ENCODE measurements at regions not wholly inside any gene's neighbourhood (a gene's known extent, or its start where the extent isn't known, plus 50 kb on each side); places are given as distances from the start of the nearest gene placed in this dataset.

DNA sequence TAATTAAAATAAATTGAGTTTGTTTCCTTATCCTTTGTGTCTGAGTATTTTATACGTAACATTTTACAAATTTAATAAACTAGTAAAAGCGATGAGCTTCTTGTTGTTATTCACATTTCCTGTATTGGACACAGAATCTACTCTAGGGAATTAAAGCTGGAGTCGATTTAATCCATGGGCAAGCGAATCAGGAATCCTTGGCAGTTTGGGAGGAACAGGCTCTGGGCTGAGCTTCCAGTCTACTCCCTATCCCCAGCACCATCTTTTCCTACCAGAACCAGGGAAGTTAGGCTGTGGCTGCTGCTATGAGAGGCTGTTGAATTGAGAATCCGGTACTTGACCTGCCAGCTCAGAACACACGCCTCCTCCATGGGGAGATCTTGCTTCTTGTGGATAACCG, 437.3 kb upstream of the TPM1 start:
- H3K4me3 ChIP-seq (ENCODE audit: low read length in 2 of 2), result no peak overlapping the region
- H3K9me3 ChIP-seq (ENCODE audit: control insufficient read depth in 2 of 2, low read length in 2 of 2), result no peaks in the 10 kb centered on the region
- no peaks in the 10 kb centered on the region for H3K27me3 ChIP-seq (ENCODE audit: control insufficient read depth in 2 of 2, insufficient read depth in 2 of 2, low read length in 2 of 2)
- peaks cover 10 to 24% of the 10 kb centered on the region in 2 donors for H3K4me1 ChIP-seq (ENCODE audit: control insufficient read depth in 2 of 2, insufficient read depth in 2 of 2, low read length in 2 of 2)
- H3K27ac ChIP-seq (ENCODE audit: low read depth in 2 of 2, low read length in 2 of 2), result no peak overlapping the region
- H3K36me3 ChIP-seq (ENCODE audit: control insufficient read depth in 2 of 2, insufficient read depth in 2 of 2, low read length in 2 of 2), result no peaks in the 10 kb centered on the region
- no peak overlapping the region for H3K9ac ChIP-seq (ENCODE audit: low read depth in 1 of 2, low read length in 2 of 2)

DNA sequence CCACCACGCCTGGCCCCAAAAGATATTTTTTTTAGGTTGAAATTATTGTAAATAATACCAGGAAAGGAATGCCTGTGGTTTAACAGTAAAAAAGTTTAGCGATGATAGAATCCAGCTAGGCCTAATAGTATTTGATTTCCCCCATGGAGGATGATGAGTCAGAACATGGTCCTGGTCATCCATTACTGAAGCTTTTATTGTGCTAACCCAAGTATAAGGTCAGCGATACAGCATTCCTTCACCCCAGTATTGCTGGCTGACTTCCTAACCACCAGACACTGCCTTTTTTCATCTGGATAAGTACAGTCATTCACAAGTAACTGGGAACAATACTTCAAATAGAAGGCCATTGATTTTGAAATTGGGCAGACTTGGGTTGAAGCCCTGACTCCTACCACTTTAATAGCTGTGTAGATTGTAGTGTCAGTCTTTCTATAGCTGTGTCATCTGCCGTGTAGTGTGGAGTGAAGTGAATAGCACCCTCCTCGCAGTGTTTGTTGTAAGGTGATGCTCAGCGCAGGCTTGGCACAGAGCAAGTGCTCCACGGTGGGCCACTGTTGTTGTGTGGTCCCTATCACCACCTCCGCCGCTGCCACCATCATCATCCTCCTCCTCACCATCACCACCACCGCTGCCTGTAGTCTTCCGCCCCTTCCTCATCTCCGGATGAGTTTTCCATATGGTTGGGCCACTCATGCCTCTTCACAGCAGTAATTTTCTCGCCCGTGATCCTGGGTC, 436.0 kb upstream of the TPM1 start:
- no peak overlapping the region for H3K9ac ChIP-seq (ENCODE audit: low read depth in 1 of 2, low read length in 2 of 2)
- no peak overlapping the region for H3K4me3 ChIP-seq (ENCODE audit: low read length in 2 of 2)
- no peak overlapping the region for H3K27ac ChIP-seq (ENCODE audit: low read depth in 2 of 2, low read length in 2 of 2)
- H3K9me3 ChIP-seq (ENCODE audit: control insufficient read depth in 2 of 2, low read length in 2 of 2), result no peaks in the 10 kb centered on the region
- no peaks in the 10 kb centered on the region for H3K36me3 ChIP-seq (ENCODE audit: control insufficient read depth in 2 of 2, insufficient read depth in 2 of 2, low read length in 2 of 2)
- H3K4me1 ChIP-seq (ENCODE audit: control insufficient read depth in 2 of 2, insufficient read depth in 2 of 2, low read length in 2 of 2), result peaks cover 10 to 24% of the 10 kb centered on the region in 2 donors
- H3K27me3 ChIP-seq (ENCODE audit: control insufficient read depth in 2 of 2, insufficient read depth in 2 of 2, low read length in 2 of 2), result no peaks in the 10 kb centered on the region

GRCh38 chr15:62607114-62607462, 435.5 kb upstream of the TPM1 start:
- Histone ChIP-seq H3K9ac (ENCODE audit: low read depth in 1 of 2, low read length in 2 of 2) (no peak overlapping the region), H3K4me1 (ENCODE audit: control insufficient read depth in 2 of 2, insufficient read depth in 2 of 2, low read length in 2 of 2) (peaks cover 10 to 20% of the 10 kb centered on the region in 2 donors), H3K9me3 (ENCODE audit: control insufficient read depth in 2 of 2, low read length in 2 of 2) (no peaks in the 10 kb centered on the region), H3K27me3 (ENCODE audit: control insufficient read depth in 2 of 2, insufficient read depth in 2 of 2, low read length in 2 of 2) (no peaks in the 10 kb centered on the region), H3K27ac (ENCODE audit: low read depth in 2 of 2, low read length in 2 of 2) (no peak overlapping the region), H3K4me3 (ENCODE audit: low read length in 2 of 2) (no peak overlapping the region), H3K36me3 (ENCODE audit: control insufficient read depth in 2 of 2, insufficient read depth in 2 of 2, low read length in 2 of 2) (no peaks in the 10 kb centered on the region)

- Histone ChIP-seq H3K4me3 (ENCODE audit: low read length in 2 of 2) (no peak overlapping the region), H3K27ac (ENCODE audit: low read depth in 2 of 2, low read length in 2 of 2) (no peak overlapping the region), H3K27me3 (ENCODE audit: control insufficient read depth in 2 of 2, insufficient read depth in 2 of 2, low read length in 2 of 2) (no peaks in the 10 kb centered on the region), H3K36me3 (ENCODE audit: control insufficient read depth in 2 of 2, insufficient read depth in 2 of 2, low read length in 2 of 2) (no peaks in the 10 kb centered on the region), H3K4me1 (ENCODE audit: control insufficient read depth in 2 of 2, insufficient read depth in 2 of 2, low read length in 2 of 2) (peaks cover 8 to 15% of the 10 kb centered on the region in 2 donors), H3K9ac (ENCODE audit: low read depth in 1 of 2, low read length in 2 of 2) (no peak overlapping the region), H3K9me3 (ENCODE audit: control insufficient read depth in 2 of 2, low read length in 2 of 2) (no peaks in the 10 kb centered on the region)
Measured at GRCh38 chr15:62607643-62608042, 434.9 kb upstream of the TPM1 start.

GRCh38 chr15:62608369-62608768, 434.2 kb upstream of the TPM1 start:
- Histone ChIP-seq H3K36me3 (ENCODE audit: control insufficient read depth in 2 of 2, insufficient read depth in 2 of 2, low read length in 2 of 2) (no peaks in the 10 kb centered on the region), H3K27me3 (ENCODE audit: control insufficient read depth in 2 of 2, insufficient read depth in 2 of 2, low read length in 2 of 2) (no peaks in the 10 kb centered on the region), H3K4me3 (ENCODE audit: low read length in 2 of 2) (no peak overlapping the region), H3K4me1 (ENCODE audit: control insufficient read depth in 2 of 2, insufficient read depth in 2 of 2, low read length in 2 of 2) (peaks cover 3 to 10% of the 10 kb centered on the region in 2 donors), H3K9ac (ENCODE audit: low read depth in 1 of 2, low read length in 2 of 2) (no peak overlapping the region), H3K9me3 (ENCODE audit: control insufficient read depth in 2 of 2, low read length in 2 of 2) (no peaks in the 10 kb centered on the region), H3K27ac (ENCODE audit: low read depth in 2 of 2, low read length in 2 of 2) (no peak overlapping the region)

GRCh38 chr15:62610265-62610869, 432.2 kb upstream of the TPM1 start:
- Histone ChIP-seq H3K9ac (ENCODE audit: low read depth in 1 of 2, low read length in 2 of 2) (no peak overlapping the region), H3K4me1 (ENCODE audit: control insufficient read depth in 2 of 2, insufficient read depth in 2 of 2, low read length in 2 of 2) (no peaks in the 10 kb centered on the region), H3K27ac (ENCODE audit: low read depth in 2 of 2, low read length in 2 of 2) (no peak overlapping the region), H3K36me3 (ENCODE audit: control insufficient read depth in 2 of 2, insufficient read depth in 2 of 2, low read length in 2 of 2) (no peaks in the 10 kb centered on the region), H3K4me3 (ENCODE audit: low read length in 2 of 2) (no peak overlapping the region), H3K27me3 (ENCODE audit: control insufficient read depth in 2 of 2, insufficient read depth in 2 of 2, low read length in 2 of 2) (no peaks in the 10 kb centered on the region), H3K9me3 (ENCODE audit: control insufficient read depth in 2 of 2, low read length in 2 of 2) (no peaks in the 10 kb centered on the region)

DNA sequence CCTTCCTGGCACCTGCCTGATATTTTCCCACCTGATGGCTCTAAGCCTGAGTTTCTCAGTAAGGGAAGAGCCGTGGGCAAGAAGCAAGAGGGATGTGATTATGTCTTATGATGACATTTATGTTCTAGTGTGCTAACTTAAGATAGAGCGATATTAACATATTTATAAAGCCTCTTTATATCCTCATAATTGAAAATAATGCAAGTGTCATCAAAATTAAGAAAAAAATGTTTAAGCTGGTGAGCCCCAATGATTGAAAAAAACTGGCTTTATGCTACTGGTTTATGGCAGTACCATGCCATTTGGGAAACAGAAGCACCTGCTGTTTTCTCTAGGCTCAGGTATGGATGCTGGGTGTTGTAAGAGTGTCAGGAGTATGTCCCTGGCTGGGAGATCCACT, 431.5 kb upstream of the TPM1 start:
- no peaks in the 10 kb centered on the region for H3K27me3 ChIP-seq (ENCODE audit: control insufficient read depth in 2 of 2, insufficient read depth in 2 of 2, low read length in 2 of 2)
- H3K27ac ChIP-seq (ENCODE audit: low read depth in 2 of 2, low read length in 2 of 2), result no peak overlapping the region
- no peak overlapping the region for H3K9ac ChIP-seq (ENCODE audit: low read depth in 1 of 2, low read length in 2 of 2)
- no peaks in the 10 kb centered on the region for H3K4me1 ChIP-seq (ENCODE audit: control insufficient read depth in 2 of 2, insufficient read depth in 2 of 2, low read length in 2 of 2)
- H3K9me3 ChIP-seq (ENCODE audit: control insufficient read depth in 2 of 2, low read length in 2 of 2), result no peaks in the 10 kb centered on the region
- H3K36me3 ChIP-seq (ENCODE audit: control insufficient read depth in 2 of 2, insufficient read depth in 2 of 2, low read length in 2 of 2), result no peaks in the 10 kb centered on the region
- no peak overlapping the region for H3K4me3 ChIP-seq (ENCODE audit: low read length in 2 of 2)

GRCh38 chr15:62612183-62612733, 430.3 kb upstream of the TPM1 start:
- no peak overlapping the region for H3K27ac ChIP-seq (ENCODE audit: low read depth in 2 of 2, low read length in 2 of 2)
- no peaks in the 10 kb centered on the region for H3K36me3 ChIP-seq (ENCODE audit: control insufficient read depth in 2 of 2, insufficient read depth in 2 of 2, low read length in 2 of 2)

GRCh38 chr15:62612771-62613170, 429.8 kb upstream of the TPM1 start:
- Histone ChIP-seq H3K4me3 (ENCODE audit: low read length in 2 of 2) (no peak overlapping the region), H3K27ac (ENCODE audit: low read depth in 2 of 2, low read length in 2 of 2) (no peak overlapping the region), H3K4me1 (ENCODE audit: control insufficient read depth in 2 of 2, insufficient read depth in 2 of 2, low read length in 2 of 2) (no peaks in the 10 kb centered on the region)

More at GRCh38 chr15:62612183-62612733, 430.3 kb upstream of the TPM1 start:
- Histone ChIP-seq H3K9ac (ENCODE audit: low read depth in 1 of 2, low read length in 2 of 2) (no peak overlapping the region), H3K27me3 (ENCODE audit: control insufficient read depth in 2 of 2, insufficient read depth in 2 of 2, low read length in 2 of 2) (no peaks in the 10 kb centered on the region), H3K9me3 (ENCODE audit: control insufficient read depth in 2 of 2, low read length in 2 of 2) (no peaks in the 10 kb centered on the region), H3K4me1 (ENCODE audit: control insufficient read depth in 2 of 2, insufficient read depth in 2 of 2, low read length in 2 of 2) (no peaks in the 10 kb centered on the region), H3K4me3 (ENCODE audit: low read length in 2 of 2) (no peak overlapping the region)

DNA sequence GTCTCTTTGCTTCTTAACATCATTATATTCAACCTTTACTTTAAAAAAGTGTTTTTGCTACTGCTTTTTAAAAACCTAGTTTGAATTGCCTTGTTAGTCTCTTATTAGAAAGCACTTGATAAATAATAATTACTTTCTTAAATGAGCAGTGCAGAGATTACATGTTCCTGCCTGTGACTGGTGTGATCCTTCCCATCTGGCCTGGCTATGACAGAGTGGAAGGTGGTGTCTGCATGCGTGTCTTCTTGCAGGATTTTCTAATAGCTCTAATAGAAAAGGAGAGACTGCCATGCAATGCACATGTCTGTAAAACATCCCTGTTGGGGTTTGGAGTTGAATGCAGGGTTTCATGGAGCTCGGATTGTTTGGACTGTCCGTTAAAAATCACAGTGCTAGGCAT, 425.8 kb upstream of the TPM1 start:
- Histone ChIP-seq H3K4me1 (ENCODE audit: control insufficient read depth in 2 of 2, insufficient read depth in 2 of 2, low read length in 2 of 2) (no peaks in the 10 kb centered on the region), H3K9me3 (ENCODE audit: control insufficient read depth in 2 of 2, low read length in 2 of 2) (no peaks in the 10 kb centered on the region), H3K27me3 (ENCODE audit: control insufficient read depth in 2 of 2, insufficient read depth in 2 of 2, low read length in 2 of 2) (no peaks in the 10 kb centered on the region), H3K9ac (ENCODE audit: low read depth in 1 of 2, low read length in 2 of 2) (no peak overlapping the region), H3K4me3 (ENCODE audit: low read length in 2 of 2) (no peak overlapping the region), H3K27ac (ENCODE audit: low read depth in 2 of 2, low read length in 2 of 2) (no peak overlapping the region), H3K36me3 (ENCODE audit: control insufficient read depth in 2 of 2, insufficient read depth in 2 of 2, low read length in 2 of 2) (no peaks in the 10 kb centered on the region)

More at GRCh38 chr15:62612771-62613170, 429.8 kb upstream of the TPM1 start:
- no peak overlapping the region for H3K9ac ChIP-seq (ENCODE audit: low read depth in 1 of 2, low read length in 2 of 2)
- H3K36me3 ChIP-seq (ENCODE audit: control insufficient read depth in 2 of 2, insufficient read depth in 2 of 2, low read length in 2 of 2), result no peaks in the 10 kb centered on the region
- H3K9me3 ChIP-seq (ENCODE audit: control insufficient read depth in 2 of 2, low read length in 2 of 2), result no peaks in the 10 kb centered on the region
- no peaks in the 10 kb centered on the region for H3K27me3 ChIP-seq (ENCODE audit: control insufficient read depth in 2 of 2, insufficient read depth in 2 of 2, low read length in 2 of 2)
